ENCODE measurements at regions not wholly inside any gene's neighbourhood (a gene's known extent, or its start where the extent isn't known, plus 50 kb on each side); places are given as distances from the start of the nearest gene placed in this dataset.

GRCh38 chr3:95449841-95450240, 1364.6 kb upstream of the EPHA6 start:
- TF ChIP-seq JUND (IDR thresholded peaks at IDR 0.05; ENCODE audit: low read depth): no peak
- no peak for DNase-seq (ENCODE audit: low read depth in 1 of 2, low spot score in 1 of 2)
- in situ Hi-C loops (cut with HindIII; ENCODE audit: low pct_unique_long_range_greater_than_20kb, low sequenced_read_pairs): no loop called here

- TF ChIP-seq JUND (IDR thresholded peaks at IDR 0.05; ENCODE audit: low read depth): no peak
- in situ Hi-C loops (cut with HindIII; ENCODE audit: low pct_unique_long_range_greater_than_20kb, low sequenced_read_pairs): no loop called here
- no peak for DNase-seq (ENCODE audit: low read depth in 1 of 2, low spot score in 1 of 2)
Observed at GRCh38 chr3:95453242-95453641, 1361.2 kb upstream of the EPHA6 start.

GRCh38 chr3:95456835-95457234, 1357.6 kb upstream of the EPHA6 start:
- no peak for TF ChIP-seq JUND (IDR thresholded peaks at IDR 0.05; ENCODE audit: low read depth)
- in situ Hi-C loops (cut with HindIII; ENCODE audit: low pct_unique_long_range_greater_than_20kb, low sequenced_read_pairs): no loop called here

GRCh38 chr3:95459706-95460105, 1354.7 kb upstream of the EPHA6 start:
- in situ Hi-C loops (cut with HindIII; ENCODE audit: low pct_unique_long_range_greater_than_20kb, low sequenced_read_pairs): no loop called here
- no peak for TF ChIP-seq JUND (IDR thresholded peaks at IDR 0.05; ENCODE audit: low read depth)
- no peak for DNase-seq (ENCODE audit: low read depth in 1 of 2, low spot score in 1 of 2)

More at GRCh38 chr3:95456835-95457234, 1357.6 kb upstream of the EPHA6 start:
- DNase-seq (ENCODE audit: low read depth in 1 of 2, low spot score in 1 of 2): no peak

GRCh38 chr3:95460274-95460673, 1354.1 kb upstream of the EPHA6 start:
- no peak for TF ChIP-seq JUND (IDR thresholded peaks at IDR 0.05; ENCODE audit: low read depth)
- in situ Hi-C loops (cut with HindIII; ENCODE audit: low pct_unique_long_range_greater_than_20kb, low sequenced_read_pairs): no loop called here
- DNase-seq (ENCODE audit: low read depth in 1 of 2, low spot score in 1 of 2): no peak

GRCh38 chr3:95462161-95462560, 1352.2 kb upstream of the EPHA6 start:
- in situ Hi-C loops (cut with HindIII; ENCODE audit: low pct_unique_long_range_greater_than_20kb, low sequenced_read_pairs): no loop called here
- no peak for DNase-seq (ENCODE audit: low read depth in 1 of 2, low spot score in 1 of 2)
- TF ChIP-seq JUND (IDR thresholded peaks at IDR 0.05; ENCODE audit: low read depth): no peak

GRCh38 chr3:95464346-95464745, 1350.0 kb upstream of the EPHA6 start:
- no peak for DNase-seq (ENCODE audit: low read depth in 1 of 2, low spot score in 1 of 2)
- TF ChIP-seq JUND (IDR thresholded peaks at IDR 0.05; ENCODE audit: low read depth): no peak

GRCh38 chr3:95468331-95468730, 1346.1 kb upstream of the EPHA6 start:
- no peak for TF ChIP-seq JUND (IDR thresholded peaks at IDR 0.05; ENCODE audit: low read depth)
- no peak for DNase-seq (ENCODE audit: low read depth in 1 of 2, low spot score in 1 of 2)
- in situ Hi-C loops (cut with HindIII; ENCODE audit: low pct_unique_long_range_greater_than_20kb, low sequenced_read_pairs): no loop called here

More at GRCh38 chr3:95464346-95464745, 1350.0 kb upstream of the EPHA6 start:
- in situ Hi-C loops (cut with HindIII; ENCODE audit: low pct_unique_long_range_greater_than_20kb, low sequenced_read_pairs): no loop called here

- no peak for TF ChIP-seq JUND (IDR thresholded peaks at IDR 0.05; ENCODE audit: low read depth)
- no peak for DNase-seq (ENCODE audit: low read depth in 1 of 2, low spot score in 1 of 2)
- in situ Hi-C loops (cut with HindIII; ENCODE audit: low pct_unique_long_range_greater_than_20kb, low sequenced_read_pairs): no loop called here
Observed at GRCh38 chr3:95474338-95474737, 1340.1 kb upstream of the EPHA6 start.

- no peak for TF ChIP-seq JUND (IDR thresholded peaks at IDR 0.05; ENCODE audit: low read depth)
- DNase-seq (ENCODE audit: low read depth in 1 of 2, low spot score in 1 of 2): no peak
- in situ Hi-C loops (cut with HindIII; ENCODE audit: low pct_unique_long_range_greater_than_20kb, low sequenced_read_pairs): no loop called here
Observed at GRCh38 chr3:95476534-95476933, 1337.9 kb upstream of the EPHA6 start.

GRCh38 chr3:95506174-95506573, 1308.2 kb upstream of the EPHA6 start:
- no peak for DNase-seq (ENCODE audit: low read depth in 1 of 2, low spot score in 1 of 2)
- no peak for TF ChIP-seq JUND (IDR thresholded peaks at IDR 0.05; ENCODE audit: low read depth)
- in situ Hi-C loops (cut with HindIII; ENCODE audit: low pct_unique_long_range_greater_than_20kb, low sequenced_read_pairs): no loop called here

- TF ChIP-seq JUND (IDR thresholded peaks at IDR 0.05; ENCODE audit: low read depth): no peak
- in situ Hi-C loops (cut with HindIII; ENCODE audit: low pct_unique_long_range_greater_than_20kb, low sequenced_read_pairs): no loop called here
Observed at GRCh38 chr3:95508124-95508523, 1306.3 kb upstream of the EPHA6 start.

GRCh38 chr3:95511828-95512227, 1302.6 kb upstream of the EPHA6 start:
- TF ChIP-seq JUND (IDR thresholded peaks at IDR 0.05; ENCODE audit: low read depth): no peak
- DNase-seq (ENCODE audit: low read depth in 1 of 2, low spot score in 1 of 2): peak in 1 of 2 experiments; percentile 6
- in situ Hi-C loops (cut with HindIII; ENCODE audit: low pct_unique_long_range_greater_than_20kb, low sequenced_read_pairs): no loop called here

More at GRCh38 chr3:95508124-95508523, 1306.3 kb upstream of the EPHA6 start:
- no peak for DNase-seq (ENCODE audit: low read depth in 1 of 2, low spot score in 1 of 2)

GRCh38 chr3:95514260-95514659, 1300.1 kb upstream of the EPHA6 start:
- TF ChIP-seq JUND (IDR thresholded peaks at IDR 0.05; ENCODE audit: low read depth): no peak
- DNase-seq (ENCODE audit: low read depth in 1 of 2, low spot score in 1 of 2): no peak
- in situ Hi-C loops (cut with HindIII; ENCODE audit: low pct_unique_long_range_greater_than_20kb, low sequenced_read_pairs): no loop called here

Measured in T47D (cell line).